Body of pancreas (tissue), 4 donors: ENCODE measurements at regions not wholly inside any gene's neighbourhood (a gene's known extent, or its start where the extent isn't known, plus 50 kb on each side); places are given as distances from the start of the nearest gene placed in this dataset.
A peak's percentile ranks its signal among the peaks of the same experiment; 100 is the strongest.

Experiments
- ATAC-seq: fragments of 150-250 bp; one replicate; pipeline ENCODE4 v1.9.1; 2016
- DNase-seq, 4 donors: peaks; one replicate each; pipeline ENCODE4 v3.0.0-alpha.2; 2019
- H3K27ac ChIP-seq, 4 donors: fragments of 200-600 bp; sonication (generic); 1 replicate in 3 of 4; 2 replicates in 1 of 4; pipeline versions ENCODE4 v1.5.1 to v1.6.1; 2016 to 2019; ENCODE audit warnings: mild to moderate bottlenecking in 1 of 4, mixed read lengths in 1 of 4, moderate library complexity in 1 of 4
- H3K27me3 ChIP-seq, 2 donors: fragments of 200-600 bp; sonication (generic); one replicate each; pipeline ENCODE4 v1.6.0; 2016; ENCODE audit warnings: mild to moderate bottlenecking in 1 of 2
- H3K36me3 ChIP-seq, 2 donors: fragments of 200-600 bp; sonication (generic); replicated peaks in 1 of 2; 2 replicates each; pipeline ENCODE4 v1.5.1; 2016; ENCODE audit warnings: low read depth in 2 of 2; ENCODE audit not compliant: insufficient read depth in 1 of 2
- H3K4me1 ChIP-seq: fragments of 200-600 bp; sonication (generic); one replicate; pipeline ENCODE4 v1.6.0; 2016
- H3K4me3 ChIP-seq, 2 donors: fragments of 200-600 bp; sonication (generic); 1 replicate in 1 of 2; 2 replicates in 1 of 2; pipeline ENCODE4 v1.5.1; 2016 to 2019
- H3K9me3 ChIP-seq, 3 donors: fragments of 200-600 bp; sonication (generic); 1 replicate in 2 of 3; 2 replicates in 1 of 3; pipeline ENCODE4 v1.5.1; 2016
- POLR2A ChIP-seq, 3 donors: fragments of 450-650 bp; IDR thresholded peaks; one replicate each; pipeline ENCODE4 v1.6.1; 2016; ENCODE audit warnings: antibody characterized with exemption in 3 of 3, mild to moderate bottlenecking in 2 of 3
- WGBS, 2 donors: methylation state at CpG; one replicate each; pipeline ENCODE4 v1.1.5; 2017; 5-methylcytosine and 5-hydroxymethylcytosine counted together
- intact Hi-C: fragments of 100-400 bp; cut with DNase I; formaldehyde crosslinking; loops from one replicate; pipeline ENCODE4 v1.15.1; 2023
- TF ChIP-seq, protein P1 (sequence below), 7 experiments: fragments of 450-650 bp in 4 of 7; fragments of 200-600 bp in 3 of 7; sonication (generic) in 3 of 7; IDR thresholded peaks; one replicate each; pipeline ENCODE4 v1.5.1; 2016 to 2019; ENCODE audit warnings: antibody characterized with exemption in 7 of 7

- ATAC-seq = no peak
- intact Hi-C loops = no loop called here
- no peaks in the 10 kb centered on the region for H3K4me1 ChIP-seq
Observed at GRCh38 chr2:6535572-6535971, 330.1 kb downstream of the CMPK2 start.

DNA sequence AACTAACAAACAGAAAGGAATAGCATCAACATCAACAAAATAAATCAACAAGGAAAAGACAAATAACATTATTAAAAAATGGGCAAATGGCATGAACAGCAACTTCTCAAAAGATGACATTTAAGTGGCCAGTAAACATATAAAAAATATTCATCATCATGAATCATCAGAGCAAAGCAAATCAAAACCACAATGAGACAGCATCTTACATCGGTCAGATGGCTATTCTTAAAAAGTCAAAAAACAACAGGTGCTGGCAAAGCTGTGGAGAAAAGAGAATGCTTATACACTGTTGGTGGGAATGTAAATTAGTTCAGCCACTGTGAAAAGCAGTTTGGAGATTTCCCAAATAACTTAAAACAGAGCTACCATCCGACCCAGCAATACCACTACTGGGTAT lies 327.1 kb downstream of the CMPK2 start:
- no peaks in the 10 kb centered on the region for H3K36me3 ChIP-seq
- TF ChIP-seq, protein P1, sequence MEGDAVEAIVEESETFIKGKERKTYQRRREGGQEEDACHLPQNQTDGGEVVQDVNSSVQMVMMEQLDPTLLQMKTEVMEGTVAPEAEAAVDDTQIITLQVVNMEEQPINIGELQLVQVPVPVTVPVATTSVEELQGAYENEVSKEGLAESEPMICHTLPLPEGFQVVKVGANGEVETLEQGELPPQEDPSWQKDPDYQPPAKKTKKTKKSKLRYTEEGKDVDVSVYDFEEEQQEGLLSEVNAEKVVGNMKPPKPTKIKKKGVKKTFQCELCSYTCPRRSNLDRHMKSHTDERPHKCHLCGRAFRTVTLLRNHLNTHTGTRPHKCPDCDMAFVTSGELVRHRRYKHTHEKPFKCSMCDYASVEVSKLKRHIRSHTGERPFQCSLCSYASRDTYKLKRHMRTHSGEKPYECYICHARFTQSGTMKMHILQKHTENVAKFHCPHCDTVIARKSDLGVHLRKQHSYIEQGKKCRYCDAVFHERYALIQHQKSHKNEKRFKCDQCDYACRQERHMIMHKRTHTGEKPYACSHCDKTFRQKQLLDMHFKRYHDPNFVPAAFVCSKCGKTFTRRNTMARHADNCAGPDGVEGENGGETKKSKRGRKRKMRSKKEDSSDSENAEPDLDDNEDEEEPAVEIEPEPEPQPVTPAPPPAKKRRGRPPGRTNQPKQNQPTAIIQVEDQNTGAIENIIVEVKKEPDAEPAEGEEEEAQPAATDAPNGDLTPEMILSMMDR (IDR thresholded peaks at IDR 0.05) = no peak
- no peak for TF ChIP-seq POLR2A (IDR thresholded peaks at IDR 0.05)
- no peak overlapping the region for H3K27ac ChIP-seq
- no peaks in the 10 kb centered on the region for H3K27me3 ChIP-seq
- no peaks in the 10 kb centered on the region for H3K9me3 ChIP-seq
- 67% methylated on average over 2 of the region's 2 CpGs for WGBS, 2 donors
- no peak for ATAC-seq
- no peaks in the 10 kb centered on the region for H3K4me1 ChIP-seq
- intact Hi-C loops = no loop called here
- no peak overlapping the region for H3K4me3 ChIP-seq
- no peak for DNase-seq

More at GRCh38 chr2:6535572-6535971, 330.1 kb downstream of the CMPK2 start:
- no peak for TF ChIP-seq POLR2A (IDR thresholded peaks at IDR 0.05)
- TF ChIP-seq, protein P1 (IDR thresholded peaks at IDR 0.05) = no peak
- Histone ChIP-seq H3K27ac (peak overlapping the region in 1 of 4 donors; percentile 18), H3K36me3 (no peaks in the 10 kb centered on the region), H3K9me3 (no peaks in the 10 kb centered on the region), H3K27me3 (no peaks in the 10 kb centered on the region), H3K4me3 (no peak overlapping the region)
- no peak for DNase-seq
- WGBS, 2 donors = 30 to 50% methylated on average over 8 to 10 of the region's 10 CpGs

GRCh38 chr2:6545336-6545735 lies 320.4 kb downstream of the CMPK2 start:
- H3K27ac ChIP-seq = peak overlapping the region in 1 of 4 donors; percentile 54
- H3K27me3 ChIP-seq = no peaks in the 10 kb centered on the region
- TF ChIP-seq, protein P1 (IDR thresholded peaks at IDR 0.05) = no peak
- no peak for TF ChIP-seq POLR2A (IDR thresholded peaks at IDR 0.05)
- H3K36me3 ChIP-seq = no peaks in the 10 kb centered on the region
- 10 to 16% methylated on average over 1 of the region's 1 CpG for WGBS, 2 donors
- intact Hi-C loops = no loop called here
- no peak overlapping the region for H3K4me3 ChIP-seq
- ATAC-seq = no peak
- no peak for DNase-seq
- no peaks in the 10 kb centered on the region for H3K4me1 ChIP-seq
- H3K9me3 ChIP-seq = no peaks in the 10 kb centered on the region

DNA sequence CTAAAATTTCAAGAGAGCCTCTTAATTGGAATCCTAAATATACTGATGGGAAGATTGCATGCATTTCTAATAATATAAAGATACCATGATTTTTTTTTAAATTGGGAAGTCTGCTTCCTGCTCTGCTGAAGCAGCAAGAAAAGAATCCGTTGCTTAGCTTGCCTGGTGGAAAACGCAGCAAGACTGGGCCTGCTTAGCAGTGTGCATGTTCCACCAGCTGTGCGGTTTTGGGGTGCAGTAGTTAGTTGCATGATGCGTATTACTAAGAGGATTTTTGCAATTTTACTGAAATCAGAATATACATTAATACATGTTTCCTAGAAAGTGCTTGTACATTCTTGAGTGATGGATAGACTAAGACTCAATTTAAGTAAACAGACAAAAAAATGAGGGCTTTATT lies 319.9 kb downstream of the CMPK2 start:
- ATAC-seq = no peak
- no peak for DNase-seq
- H3K4me3 ChIP-seq = no peak overlapping the region
- no peaks in the 10 kb centered on the region for H3K4me1 ChIP-seq
- H3K27me3 ChIP-seq = no peaks in the 10 kb centered on the region
- H3K9me3 ChIP-seq = no peaks in the 10 kb centered on the region
- intact Hi-C loops = no loop called here
- peak overlapping the region in 1 of 4 donors; percentile 54 for H3K27ac ChIP-seq
- no peaks in the 10 kb centered on the region for H3K36me3 ChIP-seq
- TF ChIP-seq, protein P1 (IDR thresholded peaks at IDR 0.05) = no peak
- no peak for TF ChIP-seq POLR2A (IDR thresholded peaks at IDR 0.05)
- 76 to 78% methylated on average over 4 of the region's 4 CpGs for WGBS, 2 donors

DNA sequence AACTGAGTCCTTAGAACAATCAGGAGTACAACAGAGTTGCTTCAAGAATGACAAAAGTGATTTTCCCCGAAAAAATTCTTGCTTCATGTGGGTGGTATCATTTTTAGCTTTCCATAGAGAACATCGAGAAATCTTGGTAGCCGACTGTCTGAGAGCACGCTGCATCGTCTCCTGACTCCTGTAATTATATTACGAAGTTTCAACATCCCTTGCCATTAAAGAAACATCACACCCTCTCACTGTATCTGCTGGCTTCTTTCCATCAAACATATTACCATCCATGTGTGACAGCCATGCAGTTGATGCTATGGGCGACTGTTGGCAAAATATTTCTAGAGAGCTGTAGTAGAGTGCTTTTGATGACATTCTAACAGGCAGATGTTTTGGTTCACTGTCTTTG lies 311.2 kb downstream of the CMPK2 start:
- no peak overlapping the region for H3K27ac ChIP-seq
- intact Hi-C loops = no loop called here
- no peaks in the 10 kb centered on the region for H3K9me3 ChIP-seq
- H3K27me3 ChIP-seq = no peaks in the 10 kb centered on the region
- DNase-seq (no peak), ATAC-seq (no peak)
- no peak overlapping the region for H3K4me3 ChIP-seq
- TF ChIP-seq POLR2A (IDR thresholded peaks at IDR 0.05) = no peak
- TF ChIP-seq, protein P1 (IDR thresholded peaks at IDR 0.05) = no peak
- 79 to 89% methylated on average over 7 of the region's 7 CpGs for WGBS, 2 donors
- peaks cover 3% of the 10 kb centered on the region for H3K4me1 ChIP-seq
- H3K36me3 ChIP-seq = no peaks in the 10 kb centered on the region
